Tibial artery (tissue), 4 donors: ENCODE measurements at regions not wholly inside any gene's neighbourhood (a gene's known extent, or its start where the extent isn't known, plus 50 kb on each side); places are given as distances from the start of the nearest gene placed in this dataset.

ENCODE experiments used
- DNase-seq, 2 donors: peaks; one replicate each; pipeline ENCODE4 v3.0.0-alpha.2; 2019
- H3K27ac ChIP-seq, 2 donors: fragments of 200-600 bp; sonication (generic) in 1 of 2; 1 replicate in 1 of 2; 2 replicates in 1 of 2; pipeline ENCODE4 v1.5.1; 2018 to 2019; ENCODE audit warnings: mild to moderate bottlenecking in 1 of 2
- H3K27me3 ChIP-seq, 2 donors: fragments of 200-600 bp; sonication (generic) in 1 of 2; one replicate each; pipeline versions ENCODE4 v1.5.1 to v1.6.0; 2016 to 2019
- H3K36me3 ChIP-seq, 3 donors: fragments of 200-600 bp; sonication (generic) in 2 of 3; one replicate each; pipeline ENCODE4 v1.5.1; 2016 to 2019; ENCODE audit warnings: mild to moderate bottlenecking in 2 of 3
- H3K4me1 ChIP-seq, 4 donors: fragments of 200-600 bp; sonication (generic) in 2 of 4; 1 replicate in 3 of 4; 2 replicates in 1 of 4; pipeline ENCODE4 v1.5.1; 2016 to 2019
- H3K4me3 ChIP-seq, 2 donors: fragments of 200-600 bp; sonication (generic) in 1 of 2; 1 replicate in 1 of 2; 2 replicates in 1 of 2; pipeline ENCODE4 v1.5.1; 2018 to 2019; ENCODE audit warnings: mild to moderate bottlenecking in 2 of 2
- H3K9me3 ChIP-seq, 3 donors: fragments of 200-600 bp; sonication (generic) in 1 of 3; one replicate each; pipeline ENCODE4 v1.5.1; 2016 to 2019
- intact Hi-C: fragments of 100-400 bp; cut with DNase I; formaldehyde crosslinking; loops from one replicate; pipeline ENCODE4 v1.15.0; 2023; ENCODE audit warnings: low total_unique reads
- TF ChIP-seq, protein P1 (sequence below), 2 experiments: fragments of 200-600 bp in 1 of 2; fragments of 450-650 bp in 1 of 2; IDR thresholded peaks; one replicate each; pipeline ENCODE4 v1.5.1; 2017 to 2019; ENCODE audit warnings: antibody characterized with exemption in 2 of 2, mild to moderate bottlenecking in 1 of 2, moderate library complexity in 1 of 2

DNA sequence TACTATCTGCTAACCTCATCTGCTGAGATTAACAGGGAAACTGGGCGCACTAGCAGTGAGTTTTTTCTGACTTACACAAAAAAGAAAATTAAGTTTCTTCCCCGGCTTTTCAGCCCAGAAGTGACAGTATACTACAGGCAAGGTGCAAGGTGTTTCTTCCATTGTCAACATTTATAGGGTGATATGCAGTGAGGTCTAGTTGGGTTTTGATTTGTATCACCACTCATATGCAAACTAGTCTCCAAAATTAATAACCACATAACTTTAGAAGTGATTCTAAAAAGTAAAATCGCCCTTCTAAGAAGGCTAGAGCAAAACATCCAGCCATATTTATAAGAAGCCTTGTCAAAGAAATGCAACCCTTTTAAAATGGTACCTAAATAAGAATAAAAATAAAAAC is 640.1 kb downstream of the ARAP2 start:
- no peak for DNase-seq
- no peaks in the 10 kb centered on the region for H3K4me1 ChIP-seq
- no peak overlapping the region for H3K27ac ChIP-seq
- H3K36me3 ChIP-seq, result no peaks in the 10 kb centered on the region
- intact Hi-C loops, result no loop called here
- no peaks in the 10 kb centered on the region for H3K9me3 ChIP-seq
- no peak overlapping the region for H3K4me3 ChIP-seq
- H3K27me3 ChIP-seq, result no peaks in the 10 kb centered on the region
- TF ChIP-seq, protein P1, sequence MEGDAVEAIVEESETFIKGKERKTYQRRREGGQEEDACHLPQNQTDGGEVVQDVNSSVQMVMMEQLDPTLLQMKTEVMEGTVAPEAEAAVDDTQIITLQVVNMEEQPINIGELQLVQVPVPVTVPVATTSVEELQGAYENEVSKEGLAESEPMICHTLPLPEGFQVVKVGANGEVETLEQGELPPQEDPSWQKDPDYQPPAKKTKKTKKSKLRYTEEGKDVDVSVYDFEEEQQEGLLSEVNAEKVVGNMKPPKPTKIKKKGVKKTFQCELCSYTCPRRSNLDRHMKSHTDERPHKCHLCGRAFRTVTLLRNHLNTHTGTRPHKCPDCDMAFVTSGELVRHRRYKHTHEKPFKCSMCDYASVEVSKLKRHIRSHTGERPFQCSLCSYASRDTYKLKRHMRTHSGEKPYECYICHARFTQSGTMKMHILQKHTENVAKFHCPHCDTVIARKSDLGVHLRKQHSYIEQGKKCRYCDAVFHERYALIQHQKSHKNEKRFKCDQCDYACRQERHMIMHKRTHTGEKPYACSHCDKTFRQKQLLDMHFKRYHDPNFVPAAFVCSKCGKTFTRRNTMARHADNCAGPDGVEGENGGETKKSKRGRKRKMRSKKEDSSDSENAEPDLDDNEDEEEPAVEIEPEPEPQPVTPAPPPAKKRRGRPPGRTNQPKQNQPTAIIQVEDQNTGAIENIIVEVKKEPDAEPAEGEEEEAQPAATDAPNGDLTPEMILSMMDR (IDR thresholded peaks at IDR 0.05), result no peak

DNA sequence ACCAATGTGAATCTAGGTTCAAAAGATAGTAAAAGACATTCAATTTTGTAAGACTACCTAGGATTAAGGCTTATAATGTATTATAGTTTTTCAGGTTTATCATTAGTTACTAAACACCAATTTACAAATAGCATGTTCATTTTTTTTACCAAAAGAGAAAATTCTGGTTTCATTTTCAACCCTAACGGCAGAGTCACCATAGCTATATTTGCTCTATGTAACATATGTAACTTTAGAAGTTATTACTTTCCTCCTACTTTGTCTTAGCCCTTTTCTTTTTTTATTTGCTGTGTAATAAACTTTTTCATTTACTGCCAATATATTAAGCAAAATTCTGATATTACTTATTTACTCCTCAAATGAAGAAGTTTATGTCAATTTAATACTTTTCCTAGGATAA is 639.6 kb downstream of the ARAP2 start:
- TF ChIP-seq, protein P1 (IDR thresholded peaks at IDR 0.05), result no peak
- Histone ChIP-seq H3K27me3 (no peaks in the 10 kb centered on the region), H3K4me1 (no peaks in the 10 kb centered on the region), H3K9me3 (no peaks in the 10 kb centered on the region), H3K27ac (no peak overlapping the region), H3K36me3 (no peaks in the 10 kb centered on the region), H3K4me3 (no peak overlapping the region)
- DNase-seq, result no peak
- intact Hi-C loops, result no loop called here

DNA sequence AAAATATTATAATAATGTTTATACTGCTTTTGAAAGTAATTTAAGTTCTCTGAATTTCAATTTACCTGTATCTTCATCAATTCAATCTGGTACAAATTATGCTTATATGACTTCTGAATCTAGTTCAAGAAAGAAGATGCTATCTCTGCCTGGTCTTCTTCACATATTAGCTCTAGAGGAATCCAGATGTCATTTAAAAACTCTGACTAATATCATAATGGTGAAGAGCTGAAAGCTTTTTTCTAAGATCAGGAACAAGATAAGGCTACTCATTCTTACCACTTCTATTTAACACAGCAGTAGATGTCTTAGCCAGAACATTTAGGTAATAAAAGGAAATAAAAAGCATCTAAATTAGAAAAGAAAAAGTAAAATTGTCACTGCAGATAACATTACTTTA is 636.1 kb downstream of the ARAP2 start:
- TF ChIP-seq, protein P1 (IDR thresholded peaks at IDR 0.05), result no peak
- Histone ChIP-seq H3K27ac (no peak overlapping the region), H3K36me3 (no peaks in the 10 kb centered on the region), H3K4me3 (no peak overlapping the region), H3K4me1 (no peaks in the 10 kb centered on the region), H3K9me3 (no peaks in the 10 kb centered on the region), H3K27me3 (no peaks in the 10 kb centered on the region)
- no peak for DNase-seq
- intact Hi-C loops, result no loop called here

DNA sequence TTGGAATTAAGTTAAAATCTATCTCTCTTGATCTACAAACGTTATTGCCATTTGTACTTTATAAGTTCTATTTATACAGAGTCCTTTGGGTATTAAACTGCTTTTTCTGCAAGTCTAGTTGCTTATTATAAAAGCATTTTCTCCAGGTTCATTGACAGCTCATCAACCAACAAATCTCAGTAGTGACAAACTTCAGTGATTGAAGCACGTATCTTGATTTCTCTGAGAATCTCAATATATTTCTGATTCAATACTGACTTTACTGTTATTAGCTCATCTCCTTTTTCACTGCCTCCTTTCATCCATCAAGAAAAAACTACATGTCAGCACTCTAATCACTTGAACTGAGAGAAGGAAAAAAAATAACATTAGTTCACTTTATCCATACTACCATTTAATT is 630.2 kb downstream of the ARAP2 start:
- Histone ChIP-seq H3K4me3 (no peak overlapping the region), H3K36me3 (no peaks in the 10 kb centered on the region), H3K4me1 (no peaks in the 10 kb centered on the region), H3K9me3 (no peaks in the 10 kb centered on the region), H3K27me3 (no peaks in the 10 kb centered on the region), H3K27ac (no peak overlapping the region)
- DNase-seq, result no peak
- TF ChIP-seq, protein P1 (IDR thresholded peaks at IDR 0.05), result no peak
- intact Hi-C loops, result no loop called here

DNA sequence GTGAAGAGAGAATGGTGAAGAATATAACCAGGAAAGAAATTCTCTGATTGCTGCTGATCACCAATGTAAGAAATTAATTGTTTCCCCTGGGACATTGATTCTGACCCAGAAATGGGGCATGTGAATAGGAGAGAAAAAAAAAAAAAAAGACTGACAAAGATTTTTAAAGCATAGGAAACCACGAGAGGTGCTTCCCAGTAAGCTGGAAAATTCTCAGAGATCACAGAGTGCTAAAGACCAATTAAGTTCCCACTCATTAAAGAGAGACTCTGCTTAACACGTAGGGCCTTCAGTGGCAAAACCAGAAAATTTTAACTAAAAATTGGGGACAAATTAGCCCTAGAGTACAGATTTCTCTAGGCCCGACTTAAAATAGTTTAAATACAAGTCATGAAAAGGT is 604.4 kb downstream of the ARAP2 start:
- Histone ChIP-seq H3K4me3 (no peak overlapping the region), H3K27me3 (no peaks in the 10 kb centered on the region), H3K36me3 (no peaks in the 10 kb centered on the region), H3K9me3 (no peaks in the 10 kb centered on the region), H3K4me1 (no peaks in the 10 kb centered on the region), H3K27ac (no peak overlapping the region)
- TF ChIP-seq, protein P1 (IDR thresholded peaks at IDR 0.05), result no peak
- DNase-seq, result no peak
- intact Hi-C loops, result no loop called here

DNA sequence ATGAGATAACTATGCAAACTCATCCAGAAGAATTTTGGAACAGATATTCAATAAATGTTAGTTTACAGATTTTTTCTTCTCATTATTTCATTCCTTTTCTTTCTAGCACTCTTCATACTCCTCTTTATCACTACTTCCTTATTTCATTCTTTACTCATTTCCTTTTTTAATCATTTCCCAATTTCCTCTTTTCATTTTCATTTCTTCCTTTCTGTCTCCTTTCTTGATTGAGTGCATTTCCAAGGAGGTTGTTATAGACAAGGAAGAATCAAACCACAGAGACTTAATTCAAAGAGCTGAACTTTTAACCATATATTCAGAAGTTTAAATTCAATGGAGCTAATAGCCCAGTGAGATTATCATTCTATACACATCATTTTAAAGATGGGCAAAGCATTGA is 600.7 kb downstream of the ARAP2 start:
- DNase-seq, result no peak
- Histone ChIP-seq H3K27me3 (no peaks in the 10 kb centered on the region), H3K36me3 (no peaks in the 10 kb centered on the region), H3K27ac (no peak overlapping the region), H3K4me1 (no peaks in the 10 kb centered on the region), H3K4me3 (no peak overlapping the region), H3K9me3 (no peaks in the 10 kb centered on the region)
- TF ChIP-seq, protein P1 (IDR thresholded peaks at IDR 0.05), result no peak
- intact Hi-C loops, result no loop called here
